HCT116 (cell line): ENCODE measurements at regions not wholly inside any gene's neighbourhood (a gene's known extent, or its start where the extent isn't known, plus 50 kb on each side); places are given as distances from the start of the nearest gene placed in this dataset.

Experiments used
- ATAC-seq: fragments of 200-7000 bp; cut with Tn5 transposase; 2 replicates; pipeline ENCODE4 v1.9.1; 2020; ENCODE audit warnings: mild to moderate bottlenecking, moderate library complexity
- BruUV-seq: library from RNA; stranded (reverse); fragments of 400-500 nt; replicated peaks from 2 replicates; lab custom pipeline; 2021; lab: Mats Ljungman, UMichigan
- CTCF ChIA-PET: fragments of 300-600 bp; sonication (Branson Sonifier 250); formaldehyde crosslinking; loops from one replicate; lab custom pipeline; 2021; ENCODE audit warnings: antibody characterized with exemption; lab: Charles Lee
- POLR2A ChIA-PET: fragments of 300-600, 350-600 bp; sonication (Branson Sonifier 250); formaldehyde crosslinking; loops from one replicate; lab custom pipeline; 2021; ENCODE audit warnings: antibody characterized with exemption; lab: Charles Lee
- RAD21 ChIA-PET, 2 experiments: fragments of 300-600 bp; sonication (Branson Sonifier 250); formaldehyde crosslinking; loops; one replicate each; lab custom pipeline; 2023; ENCODE audit warnings: low total read pairs in 2 of 2; ENCODE audit not compliant: uncharacterized antibody in 2 of 2, unreplicated experiment in 2 of 2, low non-redundant PET in 1 of 2; lab: Charles Lee
- DNase-seq: peaks from one replicate; pipeline ENCODE4 v3.0.0-alpha.2; 2010; ENCODE audit warnings: low read depth, low spot score
- H2AFZ ChIP-seq: fragments of 200-600 bp; shearing (Covaris generic), sonication (generic); 2 replicates; pipeline ENCODE4 v1.6.1; 2017; ENCODE audit warnings: low read depth, mixed run types, mixed read lengths, antibody characterized with exemption, low read length; ENCODE audit not compliant: poor library complexity, severe bottlenecking
- H3K27ac ChIP-seq: 2 replicates; pipeline ENCODE4 v1.5.1; 2012; ENCODE audit warnings: low read depth, low read length
- H3K27me3 ChIP-seq: fragments of 200-600 bp; sonication (generic); 2 replicates; pipeline ENCODE4 v1.6.1; 2016; ENCODE audit warnings: mixed run types, low read length, mixed read lengths; ENCODE audit not compliant: insufficient read depth
- H3K36me3 ChIP-seq, 2 experiments: fragments of 200-500 bp in 1 of 2; fragments of 200-600 bp in 1 of 2; sonication (Bioruptor generic) in 1 of 2; sonication (generic) in 1 of 2; 2 replicates each; pipeline versions ENCODE4 v1.5.1 to v1.6.1; 2014 to 2016; ENCODE audit warnings: low read length in 2 of 2, inconsistent platforms in 1 of 2, mixed read lengths in 1 of 2, mixed run types in 1 of 2; ENCODE audit not compliant: insufficient read depth in 2 of 2, control insufficient read depth in 1 of 2
- H3K4me1 ChIP-seq, 2 experiments: fragments of 200-600 bp in 1 of 2; sonication (generic) in 1 of 2; 2 replicates each; pipeline versions ENCODE4 v1.5.1 to v1.6.1; 2012 to 2017; ENCODE audit warnings: low read length in 2 of 2, inconsistent platforms in 1 of 2, mild to moderate bottlenecking in 1 of 2, mixed read lengths in 1 of 2, mixed run types in 1 of 2, moderate library complexity in 1 of 2; ENCODE audit not compliant: insufficient read depth in 2 of 2, control insufficient read depth in 1 of 2
- H3K4me2 ChIP-seq: fragments of 200-600 bp; sonication (generic); 2 replicates; pipeline ENCODE4 v1.6.1; 2017; ENCODE audit warnings: mixed run types, low read length, mixed read lengths
- H3K4me3 ChIP-seq, 2 experiments: fragments of 200-600 bp in 1 of 2; sonication (generic) in 1 of 2; replicated peaks in 1 of 2; 2 replicates each; pipeline ENCODE4 v1.5.1; 2011 to 2016; ENCODE audit warnings: low read length in 2 of 2, control low read depth in 1 of 2, low read depth in 1 of 2, mild to moderate bottlenecking in 1 of 2, mixed read lengths in 1 of 2, mixed run types in 1 of 2
- H3K79me2 ChIP-seq: fragments of 200-600 bp; sonication (generic); 2 replicates; pipeline ENCODE4 v1.6.1; 2017; ENCODE audit warnings: mild to moderate bottlenecking, mixed run types, low read length, moderate library complexity, mixed read lengths; ENCODE audit not compliant: insufficient read depth
- H3K9ac ChIP-seq: fragments of 200-600 bp; sonication (generic); 2 replicates; pipeline ENCODE4 v1.6.1; 2016; ENCODE audit warnings: low read length, mixed read lengths
- H3K9me2 ChIP-seq: fragments of 200-600 bp; sonication (generic), shearing (Covaris generic); 2 replicates; pipeline ENCODE4 v1.6.1; 2017; ENCODE audit warnings: mixed run types, mild to moderate bottlenecking, moderate library complexity; ENCODE audit not compliant: insufficient read depth
- H3K9me3 ChIP-seq, 2 experiments: fragments of 200-500 bp in 1 of 2; fragments of 200-600 bp in 1 of 2; sonication (Bioruptor generic) in 1 of 2; sonication (generic) in 1 of 2; 2 replicates each; pipeline ENCODE4 v1.6.1; 2014 to 2017; ENCODE audit warnings: low read length in 2 of 2, mixed read lengths in 2 of 2, inconsistent platforms in 1 of 2, low read depth in 1 of 2, mild to moderate bottlenecking in 1 of 2, mixed run types in 1 of 2, moderate library complexity in 1 of 2; ENCODE audit not compliant: control insufficient read depth in 1 of 2, insufficient read depth in 1 of 2
- H4K20me1 ChIP-seq: fragments of 200-600 bp; sonication (generic), shearing (Covaris generic); 2 replicates; pipeline ENCODE4 v1.6.1; 2017; ENCODE audit warnings: mixed run types, mild to moderate bottlenecking, moderate library complexity; ENCODE audit not compliant: insufficient read depth
- CEBPB ChIP-seq: IDR thresholded peaks from 2 replicates; pipeline ENCODE4 v1.6.1; 2012; ENCODE audit warnings: low read depth
- EZH2phosphoT487 ChIP-seq: fragments of 200-600 bp; IDR thresholded peaks from 2 replicates; pipeline ENCODE4 v1.6.1; 2018; ENCODE audit warnings: antibody characterized with exemption, borderline replicate concordance
- SRF ChIP-seq: IDR thresholded peaks from 2 replicates; pipeline ENCODE4 v1.6.1; 2012; ENCODE audit warnings: low read depth
- ZFX ChIP-seq: fragments of 450-650 bp; IDR thresholded peaks from 2 replicates; pipeline ENCODE4 v1.6.1; 2017
- intact Hi-C: fragments of 100-400 bp; cut with micrococcal nuclease; formaldehyde crosslinking; loops from 2 replicates; pipeline ENCODE4 v1.10.0; 2022

- Histone ChIP-seq H3K36me3 (no peaks in the 10 kb centered on the region), H3K27me3 (no peaks in the 10 kb centered on the region), H3K79me2 (no peaks in the 10 kb centered on the region), H2AFZ (no peak overlapping the region), H3K9ac (no peak overlapping the region), H3K27ac (no peak overlapping the region), H3K4me1 (no peaks in the 10 kb centered on the region), H3K9me2 (no peaks in the 10 kb centered on the region), H3K4me3 (no peak overlapping the region), H4K20me1 (no peaks in the 10 kb centered on the region), H3K4me2 (no peak overlapping the region), H3K9me3 (peaks cover 0 to 3% of the 10 kb centered on the region in 2 experiments; a peak in 1 of 4 replicates)
- DNase-seq (no peak), ATAC-seq (no peak)
- POLR2A ChIA-PET = no interaction called here
- RAD21 ChIA-PET = no interaction called here
- CTCF ChIA-PET = no interaction called here
- TF ChIP-seq SRF = no peak
- no peak for TF ChIP-seq CEBPB
- intact Hi-C loops = no loop called here
- BruUV-seq = no TSS peak
These were observed 653.0 kb upstream of the RORB start for GRCh38 chr9:73844135-73844534.

- H3K9me3 ChIP-seq = peaks cover 0 to 3% of the 10 kb centered on the region in 2 experiments; a peak in 1 of 4 replicates
- DNase-seq = no peak
- H3K27me3 ChIP-seq = no peaks in the 10 kb centered on the region
- BruUV-seq = no TSS peak
- H2AFZ ChIP-seq = no peak overlapping the region
- ChIA-PET CTCF (no interaction called here), POLR2A (no interaction called here), RAD21 (no interaction called here)
- H3K4me2 ChIP-seq = no peak overlapping the region
- intact Hi-C loops = no loop called here
- no peak overlapping the region for H3K4me3 ChIP-seq
- TF ChIP-seq ZFX = no peak
- TF ChIP-seq EZH2phosphoT487 = no peak
- no peaks in the 10 kb centered on the region for H3K4me1 ChIP-seq
- ATAC-seq = no peak
- no peak overlapping the region for H3K27ac ChIP-seq
- no peaks in the 10 kb centered on the region for H4K20me1 ChIP-seq
- no peaks in the 10 kb centered on the region for H3K36me3 ChIP-seq
- no peak overlapping the region for H3K9ac ChIP-seq
- no peaks in the 10 kb centered on the region for H3K79me2 ChIP-seq
- no peaks in the 10 kb centered on the region for H3K9me2 ChIP-seq
These were observed 651.6 kb upstream of the RORB start for GRCh38 chr9:73845539-73845938.
